A673 (cell line): ENCODE measurements at regions not wholly inside any gene's neighbourhood (a gene's known extent, or its start where the extent isn't known, plus 50 kb on each side); places are given as distances from the start of the nearest gene placed in this dataset.

Experiments used
- BruUV-seq: library from RNA; stranded (reverse); fragments of 400-500 nt; replicated peaks from 2 replicates; lab custom pipeline; 2021; lab: Mats Ljungman, UMichigan
- CTCF ChIA-PET: fragments of 300-600 bp; sonication (Branson Sonifier 250); formaldehyde crosslinking; loops from one replicate; lab custom pipeline; 2022; ENCODE audit warnings: antibody characterized with exemption; lab: Charles Lee
- POLR2A ChIA-PET: fragments of 300-600 bp; sonication (Branson Sonifier 250); formaldehyde crosslinking; loops from one replicate; lab custom pipeline; 2022; ENCODE audit warnings: antibody characterized with exemption; ENCODE audit not compliant: low non-redundant PET; lab: Charles Lee
- DNase-seq: peaks from one replicate; pipeline ENCODE4 v3.0.0-alpha.2; 2015; ENCODE audit warnings: low spot score
- H3K27ac ChIP-seq: fragments of 200-600 bp; sonication (generic); 2 replicates; pipeline ENCODE4 v1.5.1; 2016; ENCODE audit warnings: mixed run types, low read depth, mild to moderate bottlenecking, mixed read lengths, antibody characterized with exemption, low read length; ENCODE audit not compliant: poor library complexity, severe bottlenecking
- H3K27me3 ChIP-seq: fragments of 200-600 bp; sonication (generic); replicated peaks from 2 replicates; pipeline ENCODE4 v1.6.1; 2017; ENCODE audit warnings: mixed run types, low read depth, mild to moderate bottlenecking, mixed read lengths, antibody characterized with exemption, low read length; ENCODE audit not compliant: insufficient read depth, poor library complexity
- H3K36me3 ChIP-seq: fragments of 200-600 bp; sonication (generic); 2 replicates; pipeline ENCODE4 v1.6.1; 2016; ENCODE audit warnings: mixed run types, mild to moderate bottlenecking, mixed read lengths, antibody characterized with exemption, low read length; ENCODE audit not compliant: insufficient read depth, poor library complexity, severe bottlenecking
- H3K4me1 ChIP-seq: fragments of 200-600 bp; sonication (generic); 2 replicates; pipeline ENCODE4 v1.6.1; 2017; ENCODE audit warnings: mixed run types, mild to moderate bottlenecking, mixed read lengths, antibody characterized with exemption, low read length; ENCODE audit not compliant: insufficient read depth, poor library complexity, severe bottlenecking
- H3K4me3 ChIP-seq: fragments of 200-600 bp; sonication (generic); 2 replicates; pipeline ENCODE4 v1.5.1; 2016; ENCODE audit warnings: low read depth, mixed run types, mild to moderate bottlenecking, mixed read lengths, low read length; ENCODE audit not compliant: poor library complexity, severe bottlenecking
- H3K9me3 ChIP-seq: fragments of 200-600 bp; sonication (generic); 2 replicates; pipeline ENCODE4 v1.6.1; 2016; ENCODE audit warnings: mixed run types, low read depth, mild to moderate bottlenecking, mixed read lengths, antibody characterized with exemption, low read length; ENCODE audit not compliant: poor library complexity, severe bottlenecking
- CTCF ChIP-seq: fragments of 300-800, 200-600 bp; sonication (generic); conservative IDR thresholded peaks from 2 replicates; pipeline ENCODE4 v1.5.1; 2017; ENCODE audit warnings: low read depth, mild to moderate bottlenecking, antibody characterized with exemption, low read length, moderate library complexity, mixed read lengths
- EZH2 ChIP-seq: fragments of 200-600 bp; sonication (generic); IDR thresholded peaks from 2 replicates; pipeline ENCODE4 v1.6.1; 2017; ENCODE audit warnings: borderline replicate concordance, low read depth, mild to moderate bottlenecking, mixed read lengths, antibody characterized with exemption, low read length; ENCODE audit not compliant: poor library complexity, severe bottlenecking
- intact Hi-C: fragments of 100-400 bp; cut with micrococcal nuclease; formaldehyde crosslinking; loops from one replicate; pipeline ENCODE4 v1.10.0; 2022; ENCODE audit not compliant: unreplicated experiment

GRCh38 chr11:130698174-130698573 lies 218.1 kb downstream of the SNX19 start:
- Histone ChIP-seq H3K9me3 (no peaks in the 10 kb centered on the region), H3K27me3 (no peaks in the 10 kb centered on the region), H3K4me3 (no peak overlapping the region), H3K4me1 (no peaks in the 10 kb centered on the region), H3K36me3 (no peaks in the 10 kb centered on the region), H3K27ac (no peak overlapping the region)
- no peak for TF ChIP-seq EZH2
- TF ChIP-seq CTCF, result no peak
- no peak for DNase-seq
- ChIA-PET POLR2A (no interaction called here), CTCF (no interaction called here)
- intact Hi-C loops, result no loop called here
- BruUV-seq, result no TSS peak

GRCh38 chr11:130699561-130699960 lies 216.7 kb downstream of the SNX19 start:
- no peak for DNase-seq
- no peaks in the 10 kb centered on the region for H3K27me3 ChIP-seq
- H3K27ac ChIP-seq, result no peak overlapping the region
- ChIA-PET POLR2A (no interaction called here), CTCF (no interaction called here)
- no peaks in the 10 kb centered on the region for H3K36me3 ChIP-seq
- no peaks in the 10 kb centered on the region for H3K9me3 ChIP-seq
- BruUV-seq, result no TSS peak
- intact Hi-C loops, result no loop called here
- no peak overlapping the region for H3K4me3 ChIP-seq
- H3K4me1 ChIP-seq, result no peaks in the 10 kb centered on the region
- TF ChIP-seq EZH2, result no peak
- no peak for TF ChIP-seq CTCF

GRCh38 chr11:130700092-130700491 lies 216.2 kb downstream of the SNX19 start:
- Histone ChIP-seq H3K9me3 (no peaks in the 10 kb centered on the region), H3K27ac (no peak overlapping the region), H3K36me3 (no peaks in the 10 kb centered on the region), H3K4me1 (no peaks in the 10 kb centered on the region), H3K4me3 (no peak overlapping the region), H3K27me3 (no peaks in the 10 kb centered on the region)
- DNase-seq, result no peak
- TF ChIP-seq CTCF (no peak), EZH2 (no peak)
- CTCF ChIA-PET, result no interaction called here
- POLR2A ChIA-PET, result no interaction called here
- BruUV-seq, result no TSS peak
- intact Hi-C loops, result no loop called here
